Dermis blood vessel endothelial cell (primary cell): ENCODE measurements at regions not wholly inside any gene's neighbourhood (a gene's known extent, or its start where the extent isn't known, plus 50 kb on each side); places are given as distances from the start of the nearest gene placed in this dataset.

Source experiments
- DNase-seq: peaks from one replicate; pipeline ENCODE4 v3.0.0; 2010

GRCh38 chr1:38327559-38327973 lies 281.0 kb upstream of the POU3F1 start:
- DNase-seq, result no peak

GRCh38 chr1:38326856-38327255 lies 280.3 kb upstream of the POU3F1 start:
- no peak for DNase-seq

GRCh38 chr1:38326135-38326534 lies 279.5 kb upstream of the POU3F1 start:
- no peak for DNase-seq

- no peak for DNase-seq
Measured at GRCh38 chr1:38312753-38313152, 266.2 kb upstream of the POU3F1 start.

GRCh38 chr1:38310079-38310478 lies 263.5 kb upstream of the POU3F1 start:
- no peak for DNase-seq

GRCh38 chr1:38308780-38309179 lies 262.2 kb upstream of the POU3F1 start:
- DNase-seq, result no peak

- DNase-seq, result no peak
Measured at GRCh38 chr1:38305666-38306065, 259.1 kb upstream of the POU3F1 start.

- no peak for DNase-seq
Measured at GRCh38 chr1:38303843-38304242, 257.2 kb upstream of the POU3F1 start.

GRCh38 chr1:38301040-38301439 lies 254.4 kb upstream of the POU3F1 start:
- DNase-seq, result no peak

- DNase-seq, result no peak
Measured at GRCh38 chr1:38300616-38301015, 254.0 kb upstream of the POU3F1 start.

GRCh38 chr1:38297842-38298241 lies 251.2 kb upstream of the POU3F1 start:
- no peak for DNase-seq

GRCh38 chr1:38297246-38297645 lies 250.7 kb upstream of the POU3F1 start:
- no peak for DNase-seq

GRCh38 chr1:38296047-38296446 lies 249.5 kb upstream of the POU3F1 start:
- DNase-seq, result no peak

GRCh38 chr1:38293567-38293966 lies 247.0 kb upstream of the POU3F1 start:
- no peak for DNase-seq

GRCh38 chr1:38292969-38293368 lies 246.4 kb upstream of the POU3F1 start:
- no peak for DNase-seq

- no peak for DNase-seq
Measured at GRCh38 chr1:38291906-38292521, 245.4 kb upstream of the POU3F1 start.

GRCh38 chr1:38291336-38291735 lies 244.7 kb upstream of the POU3F1 start:
- no peak for DNase-seq

GRCh38 chr1:38289034-38289433 lies 242.4 kb upstream of the POU3F1 start:
- DNase-seq, result no peak

- no peak for DNase-seq
Measured at GRCh38 chr1:38287547-38287946, 241.0 kb upstream of the POU3F1 start.

GRCh38 chr1:38287036-38287435 lies 240.4 kb upstream of the POU3F1 start:
- DNase-seq, result no peak

- no peak for DNase-seq
Measured at GRCh38 chr1:38285807-38286530, 239.4 kb upstream of the POU3F1 start.

GRCh38 chr1:38284953-38285352 lies 238.4 kb upstream of the POU3F1 start:
- DNase-seq, result no peak

GRCh38 chr1:38283696-38284470 lies 237.3 kb upstream of the POU3F1 start:
- DNase-seq, result no peak

- no peak for DNase-seq
Measured at GRCh38 chr1:38279148-38279547, 232.6 kb upstream of the POU3F1 start.
